ENCODE measurements at regions not wholly inside any gene's neighbourhood (a gene's known extent, or its start where the extent isn't known, plus 50 kb on each side); places are given as distances from the start of the nearest gene placed in this dataset.

- TF ChIP-seq CTCF (IDR thresholded peaks at IDR 0.05) (no peak), EP300 (IDR thresholded peaks at IDR 0.05) (no peak), POLR2A (IDR thresholded peaks at IDR 0.05) (no peak)
Measured at GRCh38 chr13:62906469-62906868, 1490.8 kb upstream of the PCDH20 start.

Measured in gastroesophageal sphincter (tissue), 3 donors.